Neural progenitor cell (in vitro differentiated cells): ENCODE measurements at regions not wholly inside any gene's neighbourhood (a gene's known extent, or its start where the extent isn't known, plus 50 kb on each side); places are given as distances from the start of the nearest gene placed in this dataset. TPM values are rescaled to one million over a fixed set of nuclear protein-coding genes. Genes with fewer than 3 reads are reported as not detected.

ENCODE experiments used
- DNase-seq: peaks from one replicate; pipeline ENCODE4 v3.0.0-alpha.2; 2016; ENCODE audit warnings: low spot score
- H2AFZ ChIP-seq: fragments of 200-600 bp; sonication (generic); replicated peaks from 2 replicates; pipeline ENCODE4 v1.6.1; 2016; ENCODE audit warnings: antibody characterized with exemption
- H3F3A ChIP-seq: fragments of 200-600 bp; sonication (generic); 2 replicates; pipeline ENCODE4 v1.6.1; 2016; ENCODE audit warnings: antibody characterized with exemption, low read depth
- H3K27ac ChIP-seq: fragments of 200-600 bp; sonication (generic); 2 replicates; pipeline ENCODE4 v1.5.1; 2016; ENCODE audit warnings: mild to moderate bottlenecking
- H3K27me3 ChIP-seq: fragments of 200-600 bp; sonication (generic); 2 replicates; pipeline ENCODE4 v1.6.1; 2016; ENCODE audit warnings: mild to moderate bottlenecking, moderate library complexity
- H3K36me3 ChIP-seq: fragments of 200-600 bp; sonication (generic); 2 replicates; pipeline ENCODE4 v1.5.1; 2016
- H3K4me1 ChIP-seq: fragments of 200-600 bp; sonication (generic); 2 replicates; pipeline ENCODE4 v1.6.1; 2016; ENCODE audit warnings: mixed run types
- H3K4me2 ChIP-seq: fragments of 200-600 bp; sonication (generic); 2 replicates; pipeline ENCODE4 v1.6.1; 2016
- H3K4me3 ChIP-seq: fragments of 200-600 bp; sonication (generic); 2 replicates; pipeline ENCODE4 v1.5.1; 2016
- H3K79me2 ChIP-seq: fragments of 200-600 bp; sonication (generic); 2 replicates; pipeline ENCODE4 v1.6.1; 2016; ENCODE audit warnings: low read depth
- H3K9ac ChIP-seq: fragments of 200-600 bp; sonication (generic); 2 replicates; pipeline ENCODE4 v1.6.1; 2016
- H3K9me3 ChIP-seq: fragments of 200-600 bp; sonication (generic); 2 replicates; pipeline ENCODE4 v1.5.1; 2016; ENCODE audit warnings: low read depth
- H4K20me1 ChIP-seq: fragments of 200-600 bp; sonication (generic); 2 replicates; pipeline ENCODE4 v1.6.1; 2016; ENCODE audit warnings: low read depth
- H3K27ac Mint-ChIP-seq: 3 replicates; pipeline ENCODE4 v1.8.0; 2021; ENCODE audit warnings: mixed read lengths
- H3K27me3 Mint-ChIP-seq: 2 replicates; pipeline ENCODE4 v1.8.0; 2022; ENCODE audit warnings: low read depth, mild to moderate bottlenecking, inconsistent platforms, moderate library complexity, mixed read lengths; ENCODE audit not compliant: insufficient read depth
- H3K36me3 Mint-ChIP-seq: 3 replicates; pipeline ENCODE4 v1.8.0; 2021; ENCODE audit warnings: mixed read lengths
- H3K4me1 Mint-ChIP-seq: 3 replicates; pipeline ENCODE4 v1.8.0; 2021; ENCODE audit warnings: mixed read lengths
- H3K4me3 Mint-ChIP-seq: 3 replicates; pipeline ENCODE4 v1.8.0; 2021; ENCODE audit warnings: mild to moderate bottlenecking, moderate library complexity, mixed read lengths
- H3K9me3 Mint-ChIP-seq: 3 replicates; pipeline ENCODE4 v1.8.0; 2020; ENCODE audit warnings: mixed read lengths
- CTCF ChIP-seq: fragments of 200-600 bp; sonication (generic); IDR thresholded peaks from 2 replicates; pipeline ENCODE4 v1.5.1; 2017; ENCODE audit warnings: antibody characterized with exemption, mild to moderate bottlenecking
- small RNA-seq: library from RNA; depleted of rRNA; stranded (forward); fragments of <200 nt; gene quantifications from one replicate; pipeline ENCODE3, GENCODE V24; 2015

- Histone ChIP-seq H3K27ac (no peak overlapping the region), H4K20me1 (no peaks in the 10 kb centered on the region), H3K27me3 (peaks cover 20% of the 10 kb centered on the region), H3K36me3 (no peaks in the 10 kb centered on the region), H3K4me1 (peaks cover 2% of the 10 kb centered on the region), H3K79me2 (no peaks in the 10 kb centered on the region), H2AFZ (no peak overlapping the region), H3K4me3 (no peak overlapping the region), H3K4me2 (no peak overlapping the region), H3K9me3 (no peaks in the 10 kb centered on the region), H3K9ac (no peak overlapping the region), H3F3A (no peaks in the 10 kb centered on the region)
- Mint-ChIP-seq H3K36me3 (no peaks in the 10 kb centered on the region), H3K27ac (no peak overlapping the region), H3K27me3 (peaks cover 6% of the 10 kb centered on the region), H3K9me3 (peaks cover 3% of the 10 kb centered on the region), H3K4me1 (peaks cover 14% of the 10 kb centered on the region), H3K4me3 (peak overlapping the region; percentile 19)
- TF ChIP-seq CTCF = no peak
- no peak for DNase-seq
Observed at GRCh38 chr4:57162499-57163019, 52.4 kb upstream of the IGFBP7 start.

Small RNAs in the stretch of these regions (small RNA-seq; reads per million reads assigned to genes)
- gene SRIP1 = not detected
